ENCODE measurements at regions not wholly inside any gene's neighbourhood (a gene's known extent, or its start where the extent isn't known, plus 50 kb on each side); places are given as distances from the start of the nearest gene placed in this dataset.

DNA sequence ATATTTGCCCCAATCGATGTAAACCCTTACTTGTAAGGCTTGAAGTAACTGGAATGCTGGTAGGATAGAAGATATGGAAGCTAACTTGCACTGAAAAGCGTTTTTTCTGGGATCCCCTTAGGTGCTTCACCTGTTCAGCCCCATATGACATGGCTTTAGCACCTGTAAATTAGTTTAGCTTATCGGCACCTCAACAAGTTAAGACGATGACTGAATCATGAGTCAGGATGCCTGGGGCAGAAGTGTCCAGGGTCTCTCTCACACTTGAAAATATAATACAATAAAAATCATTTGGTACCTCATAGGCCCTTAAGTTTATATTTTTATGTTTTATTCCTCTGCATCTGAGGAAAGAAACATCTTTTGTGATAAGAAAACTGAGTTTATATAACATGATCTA lies 409.2 kb upstream of the LRRC4C start:
- no peak for DNase-seq

- no peak for DNase-seq
These were observed 413.0 kb upstream of the LRRC4C start for GRCh38 chr11:41872426-41872825.

- no peak for DNase-seq
These were observed 413.4 kb upstream of the LRRC4C start for GRCh38 chr11:41872870-41873269.

GRCh38 chr11:41878095-41878494 lies 418.6 kb upstream of the LRRC4C start:
- DNase-seq: no peak

- DNase-seq: no peak
These were observed 419.8 kb upstream of the LRRC4C start for GRCh38 chr11:41879214-41879613.

GRCh38 chr11:41895081-41895480 lies 435.6 kb upstream of the LRRC4C start:
- no peak for DNase-seq

DNA sequence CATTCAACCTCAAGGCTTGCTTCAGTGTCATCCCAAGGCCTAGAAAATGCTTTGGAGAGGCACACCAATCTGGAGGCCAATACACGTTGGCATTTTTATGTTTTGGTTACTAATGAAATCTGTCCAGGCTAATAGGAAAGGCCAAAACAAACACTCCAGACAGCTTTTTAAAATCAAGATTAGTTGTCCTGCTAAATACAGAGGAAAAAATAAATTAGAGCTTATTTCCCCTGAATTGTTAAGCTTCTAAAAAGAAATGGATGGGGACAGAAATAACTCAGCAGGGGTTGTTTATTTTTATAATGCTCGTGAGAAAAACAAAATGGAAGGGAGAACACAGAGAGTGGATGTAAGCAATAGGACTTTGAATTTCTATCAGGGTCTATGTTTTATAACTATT lies 438.5 kb upstream of the LRRC4C start:
- DNase-seq: no peak

DNA sequence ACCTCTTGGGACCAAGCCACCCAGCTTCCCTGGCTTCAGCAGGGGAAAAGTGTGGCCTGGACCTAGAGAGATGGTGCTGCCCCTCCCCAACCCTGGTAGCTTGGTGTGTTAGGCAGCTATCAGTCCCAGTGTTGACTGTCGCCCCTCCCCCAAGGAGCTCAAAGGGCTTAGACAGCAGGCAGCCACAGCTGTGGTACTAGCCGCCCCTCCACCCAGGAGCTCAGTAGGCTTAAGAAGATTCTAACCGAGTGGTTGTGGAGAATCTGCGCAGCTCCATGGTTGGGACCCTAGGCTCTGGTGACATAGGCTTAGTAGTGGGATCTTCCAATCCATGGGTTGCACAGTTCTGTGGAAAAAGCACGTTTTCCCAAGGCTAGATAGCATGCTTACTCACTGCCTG lies 458.4 kb upstream of the LRRC4C start:
- no peak for DNase-seq

GRCh38 chr11:41920374-41920773 lies 460.9 kb upstream of the LRRC4C start:
- DNase-seq: no peak

DNA sequence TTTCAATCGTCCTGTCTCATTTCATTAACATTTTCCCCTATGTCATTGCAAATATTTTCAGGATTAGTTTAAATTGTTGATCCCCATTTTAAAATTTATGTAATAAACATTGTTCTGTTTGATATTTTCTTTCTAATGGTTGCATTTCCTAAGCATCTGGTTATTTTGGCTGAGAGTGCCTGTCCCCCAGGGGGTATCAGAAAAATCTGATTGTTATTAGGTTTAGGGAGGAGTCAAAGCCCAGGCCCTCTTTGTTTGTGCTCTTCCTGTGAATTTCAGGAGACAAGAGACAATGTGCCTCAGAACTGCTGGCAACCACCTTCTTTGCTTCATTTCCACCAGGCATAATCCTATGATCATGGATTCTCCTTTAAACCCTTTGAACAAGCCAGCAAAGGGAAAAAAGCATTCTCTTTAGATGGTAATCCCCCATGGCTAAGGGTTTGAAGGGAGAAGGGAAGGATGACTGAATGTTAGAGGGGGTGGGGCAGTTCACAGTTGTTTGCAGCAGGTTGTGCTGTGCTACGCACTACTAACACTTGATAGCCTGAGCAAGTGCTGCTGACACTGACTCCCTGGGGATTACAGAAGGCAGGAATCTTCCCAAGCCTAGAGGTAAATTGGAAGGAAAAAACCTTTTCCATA lies 462.4 kb upstream of the LRRC4C start:
- no peak for DNase-seq

GRCh38 chr11:41926339-41926738 lies 466.9 kb upstream of the LRRC4C start:
- no peak for DNase-seq

DNA sequence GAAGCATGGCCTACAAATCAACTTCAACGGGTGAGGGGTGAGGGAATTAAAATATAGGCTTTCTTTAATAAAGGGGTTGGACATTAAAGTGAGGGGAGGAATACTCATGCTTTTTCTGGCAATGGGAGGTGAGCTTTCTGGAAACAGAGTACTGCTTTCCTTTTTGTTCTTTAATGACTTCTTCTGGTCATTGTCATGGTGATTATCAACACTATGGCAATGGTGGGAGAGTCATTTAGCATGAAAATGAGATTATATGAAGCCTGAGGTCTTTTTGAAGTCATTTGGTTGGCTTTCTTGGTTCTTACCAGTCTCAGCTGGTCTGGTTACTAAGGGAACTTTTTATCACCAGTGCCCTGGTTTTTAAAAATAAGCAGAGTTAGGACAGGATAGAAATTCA lies 475.8 kb upstream of the LRRC4C start:
- no peak for DNase-seq

DNA sequence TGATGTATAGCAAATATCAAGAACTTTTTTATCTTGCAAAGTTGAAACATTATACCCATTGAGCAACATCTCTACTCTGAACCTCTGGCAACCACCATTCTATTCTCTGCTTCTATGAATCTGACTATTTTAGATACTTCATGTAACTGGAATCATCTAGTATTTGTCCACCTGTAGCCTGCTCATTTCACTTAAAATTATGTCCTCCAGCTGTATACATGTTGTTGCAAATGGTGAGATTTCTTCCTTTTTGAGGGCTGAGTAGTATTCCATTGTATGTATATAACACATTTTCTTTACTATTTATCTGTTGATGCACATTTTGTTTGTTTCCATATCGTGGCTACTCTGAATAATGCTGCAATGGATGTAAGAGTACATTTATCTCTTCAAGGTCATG lies 476.3 kb upstream of the LRRC4C start:
- no peak for DNase-seq

- DNase-seq: no peak
These were observed 484.2 kb upstream of the LRRC4C start for GRCh38 chr11:41943656-41944055.

GRCh38 chr11:41947392-41947791 lies 487.9 kb upstream of the LRRC4C start:
- no peak for DNase-seq

DNA sequence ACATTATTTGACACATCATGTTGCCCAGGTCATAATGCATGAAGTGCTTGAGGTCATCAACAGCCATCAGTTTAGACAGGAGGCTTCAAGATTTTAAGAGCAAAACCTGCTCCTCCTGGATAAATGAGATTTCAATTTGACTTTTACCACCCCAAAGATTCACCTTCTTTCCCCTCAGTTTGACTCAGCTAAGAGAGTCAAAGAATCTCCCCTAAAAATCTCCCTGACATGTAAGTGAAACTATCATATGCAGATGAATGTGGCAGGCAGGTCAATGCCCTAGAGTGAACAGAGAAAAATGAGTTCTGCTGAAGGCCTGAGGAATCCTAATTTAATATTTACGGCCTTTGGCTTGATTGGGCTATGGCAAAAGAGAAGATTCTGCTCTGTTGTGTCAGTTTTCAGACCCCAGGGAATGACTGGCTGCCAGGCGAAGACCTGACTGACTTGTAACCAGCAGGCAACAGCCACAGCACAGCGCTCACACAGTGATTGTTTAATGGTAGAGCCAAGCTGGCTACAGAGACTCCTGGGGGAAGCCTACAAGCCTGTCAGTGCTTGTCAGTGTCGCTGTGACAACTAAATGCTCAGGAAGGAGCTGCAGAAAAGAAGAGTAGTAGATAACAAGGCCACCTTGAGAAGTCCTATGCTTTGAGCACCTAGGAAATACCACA lies 491.2 kb upstream of the LRRC4C start:
- no peak for DNase-seq

GRCh38 chr11:41954034-41954433 lies 494.6 kb upstream of the LRRC4C start:
- DNase-seq: no peak

DNA sequence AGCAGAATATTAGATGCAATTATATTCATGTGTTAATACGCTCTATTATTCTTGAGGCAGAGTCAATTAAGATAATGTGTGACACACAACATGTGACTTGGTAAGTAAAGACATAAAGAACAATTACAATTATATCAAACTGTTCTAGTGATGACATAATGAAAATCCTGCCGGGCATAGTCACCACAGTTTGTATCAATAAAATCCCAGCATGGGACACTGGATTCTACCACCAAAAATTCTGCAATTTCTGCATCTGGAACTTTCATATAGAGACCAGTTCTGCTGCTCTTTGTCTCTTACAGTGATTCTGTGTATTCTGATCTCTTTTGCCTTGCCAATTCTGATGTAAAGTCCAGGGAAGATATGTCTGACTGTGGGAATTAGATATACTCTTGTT lies 495.6 kb upstream of the LRRC4C start:
- DNase-seq: no peak

DNA sequence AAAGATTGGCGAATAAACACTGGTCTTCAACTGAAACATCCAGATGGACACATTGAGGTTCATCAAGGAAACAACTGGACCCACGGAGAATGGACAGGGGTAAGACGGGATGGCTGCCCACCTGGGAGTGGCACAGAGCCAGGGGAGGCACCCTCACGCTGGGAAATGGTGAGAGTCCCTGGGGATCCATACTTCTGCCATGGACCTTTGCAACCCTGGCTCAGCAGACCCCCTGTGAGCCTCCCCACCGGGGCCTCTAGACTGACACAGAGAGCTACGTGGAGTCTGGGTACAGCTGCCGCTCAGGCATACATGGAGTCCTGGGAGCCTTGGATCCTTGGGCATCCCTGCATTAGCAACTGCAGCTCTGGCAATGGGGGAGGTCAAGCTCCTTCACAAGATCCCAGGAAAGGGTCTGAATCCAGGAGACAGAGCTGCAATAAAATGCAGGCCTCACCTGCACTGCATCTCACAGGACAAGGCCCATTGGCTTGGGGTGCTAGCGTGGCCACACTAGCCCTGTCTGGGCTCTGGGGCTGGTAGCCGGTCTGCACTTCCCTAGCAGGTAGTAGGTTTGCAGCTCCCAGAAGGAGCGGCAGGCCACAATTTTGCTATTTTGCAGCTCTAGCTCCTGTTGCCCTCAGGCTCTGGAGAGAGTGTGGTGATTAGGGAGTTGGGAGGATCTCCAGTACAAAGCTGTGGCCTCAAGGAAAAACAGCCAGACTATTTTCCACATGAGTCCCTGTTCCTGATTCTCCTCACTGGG lies 496.4 kb upstream of the LRRC4C start:
- no peak for DNase-seq

- no peak for DNase-seq
These were observed 504.0 kb upstream of the LRRC4C start for GRCh38 chr11:41963406-41963805.

GRCh38 chr11:41970681-41971080 lies 511.2 kb upstream of the LRRC4C start:
- DNase-seq: no peak

DNA sequence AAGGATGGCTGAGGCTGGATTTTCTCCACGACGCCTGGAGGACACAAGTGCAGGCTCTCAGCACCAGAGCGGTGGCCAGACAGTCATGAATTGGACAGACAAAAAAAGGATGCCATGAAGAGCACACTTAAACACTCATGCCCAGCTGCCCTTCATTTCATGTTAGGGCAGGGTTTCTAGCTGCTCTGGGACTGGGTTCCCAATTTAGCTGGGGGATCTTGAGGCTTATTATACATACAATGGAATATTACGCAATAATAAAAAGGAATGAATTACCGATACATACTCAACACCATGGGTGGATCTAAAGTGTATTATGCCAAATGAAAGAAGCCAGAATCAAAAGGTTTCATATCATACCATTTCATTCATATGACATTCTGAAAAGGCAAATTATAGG lies 512.1 kb upstream of the LRRC4C start:
- no peak for DNase-seq

DNA sequence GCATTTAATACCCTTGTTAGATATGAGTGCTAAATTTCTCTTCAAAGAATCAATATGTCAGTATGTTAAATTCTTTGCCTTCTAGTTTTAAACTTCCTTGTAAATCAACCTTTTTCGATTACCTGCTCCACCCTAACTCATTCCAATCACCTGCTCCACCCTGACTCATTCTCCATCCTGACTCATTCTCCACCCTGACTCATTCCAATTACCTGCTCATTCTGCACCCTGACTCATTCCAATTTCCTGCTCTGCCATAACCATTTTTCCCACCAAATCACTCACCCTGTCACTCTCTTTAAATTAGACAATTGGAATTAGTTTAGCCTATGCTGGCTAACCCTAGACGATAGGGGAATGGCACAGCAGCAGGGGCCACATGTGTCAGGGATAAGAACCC lies 519.5 kb upstream of the LRRC4C start:
- no peak for DNase-seq

- DNase-seq: no peak
These were observed 521.3 kb upstream of the LRRC4C start for GRCh38 chr11:41980741-41981140.
